ENCODE measurements at regions not wholly inside any gene's neighbourhood (a gene's known extent, or its start where the extent isn't known, plus 50 kb on each side); places are given as distances from the start of the nearest gene placed in this dataset.
"Not testable (repeated sequence)": the region's sequence is repeated elsewhere in the genome, so short reads cannot be mapped to it uniquely, and the experiment has no call there.

- not testable (repeated sequence) for DNase-seq (ENCODE audit: low spot score)
These were observed 423.8 kb upstream of the GRAMD2B start for GRCh38 chr5:125999271-126000030.

- peak; percentile 6 for DNase-seq (ENCODE audit: low spot score)
These were observed 422.7 kb upstream of the GRAMD2B start for GRCh38 chr5:126000507-126000906.

GRCh38 chr5:126002222-126002897 is 420.8 kb upstream of the GRAMD2B start:
- peak; percentile 92 for DNase-seq (ENCODE audit: low spot score)

GRCh38 chr5:126003309-126003708 is 419.9 kb upstream of the GRAMD2B start:
- DNase-seq (ENCODE audit: low spot score) = peak; percentile 89

GRCh38 chr5:126004636-126005035 is 418.6 kb upstream of the GRAMD2B start:
- DNase-seq (ENCODE audit: low spot score) = peak; percentile 88

GRCh38 chr5:126007841-126008240 is 415.4 kb upstream of the GRAMD2B start:
- no peak for DNase-seq (ENCODE audit: low spot score)

GRCh38 chr5:126009566-126009965 is 413.6 kb upstream of the GRAMD2B start:
- DNase-seq (ENCODE audit: low spot score) = no peak

GRCh38 chr5:126011526-126011925 is 411.7 kb upstream of the GRAMD2B start:
- DNase-seq (ENCODE audit: low spot score) = not testable (repeated sequence)

GRCh38 chr5:126014676-126015075 is 408.5 kb upstream of the GRAMD2B start:
- DNase-seq (ENCODE audit: low spot score) = no peak

GRCh38 chr5:126015235-126016181 is 407.7 kb upstream of the GRAMD2B start:
- DNase-seq (ENCODE audit: low spot score) = no peak

- peak; percentile 46 for DNase-seq (ENCODE audit: low spot score)
These were observed 407.0 kb upstream of the GRAMD2B start for GRCh38 chr5:126016256-126016655.

- no peak for DNase-seq (ENCODE audit: low spot score)
These were observed 406.1 kb upstream of the GRAMD2B start for GRCh38 chr5:126017096-126017495.

- DNase-seq (ENCODE audit: low spot score) = no peak
These were observed 402.4 kb upstream of the GRAMD2B start for GRCh38 chr5:126020770-126021169.

GRCh38 chr5:126023994-126024441 is 399.2 kb upstream of the GRAMD2B start:
- no peak for DNase-seq (ENCODE audit: low spot score)

- DNase-seq (ENCODE audit: low spot score) = no peak
These were observed 396.1 kb upstream of the GRAMD2B start for GRCh38 chr5:126027149-126027548.

- DNase-seq (ENCODE audit: low spot score) = no peak
These were observed 395.6 kb upstream of the GRAMD2B start for GRCh38 chr5:126027652-126028051.

- no peak for DNase-seq (ENCODE audit: low spot score)
These were observed 394.9 kb upstream of the GRAMD2B start for GRCh38 chr5:126028336-126028735.

- DNase-seq (ENCODE audit: low spot score) = not testable (repeated sequence)
These were observed 393.9 kb upstream of the GRAMD2B start for GRCh38 chr5:126029282-126029681.

GRCh38 chr5:126030698-126031097 is 392.5 kb upstream of the GRAMD2B start:
- DNase-seq (ENCODE audit: low spot score) = no peak

GRCh38 chr5:126031989-126032716 is 391.1 kb upstream of the GRAMD2B start:
- DNase-seq (ENCODE audit: low spot score) = no peak

GRCh38 chr5:126043688-126044087 is 379.5 kb upstream of the GRAMD2B start:
- no peak for DNase-seq (ENCODE audit: low spot score)

Measured in umbilical cord (tissue), 1 donor.